ENCODE measurements at regions not wholly inside any gene's neighbourhood (a gene's known extent, or its start where the extent isn't known, plus 50 kb on each side); places are given as distances from the start of the nearest gene placed in this dataset.

DNA sequence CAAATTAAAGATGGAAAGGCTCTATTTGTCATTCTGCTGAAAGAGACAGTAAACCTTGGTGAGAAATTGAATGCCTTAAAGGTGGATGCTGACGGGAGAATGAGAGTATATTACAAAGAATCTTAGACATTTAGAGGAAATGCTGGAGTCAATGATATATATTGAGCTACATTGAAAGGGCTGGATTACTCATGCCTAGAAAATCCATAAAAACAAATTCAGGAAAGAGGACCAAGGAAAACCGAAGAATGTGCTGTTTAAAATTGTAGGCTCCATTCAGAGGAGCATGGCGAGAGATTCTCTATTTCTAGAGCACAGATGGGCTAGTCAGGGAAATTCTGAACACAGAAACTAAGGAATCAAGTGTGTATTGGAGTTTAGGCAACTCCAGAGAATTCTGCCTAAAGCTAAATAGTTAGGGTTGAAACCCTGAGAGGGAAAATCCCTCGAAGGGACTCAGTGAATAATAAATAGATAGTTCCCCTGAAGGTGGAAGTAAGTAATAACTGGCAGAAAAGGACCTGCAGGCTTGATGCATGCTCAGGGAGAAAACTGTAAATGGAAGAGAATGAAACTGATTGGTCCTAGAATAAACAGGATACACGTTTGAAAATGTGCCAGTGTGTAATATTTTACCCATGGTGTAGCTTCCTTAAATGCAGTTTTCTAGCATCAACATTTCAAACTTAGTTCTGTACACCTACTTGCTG is 1532.4 kb upstream of the TENM3 start:
- no peak for DNase-seq

GRCh38 chr4:180717451-180718033 is 1525.7 kb upstream of the TENM3 start:
- no peak for DNase-seq

- DNase-seq, result no peak
Observed at GRCh38 chr4:180721356-180721755, 1521.8 kb upstream of the TENM3 start.

- no peak for DNase-seq
Observed at GRCh38 chr4:180726611-180727010, 1516.6 kb upstream of the TENM3 start.

GRCh38 chr4:180727478-180727877 is 1515.7 kb upstream of the TENM3 start:
- no peak for DNase-seq

DNA sequence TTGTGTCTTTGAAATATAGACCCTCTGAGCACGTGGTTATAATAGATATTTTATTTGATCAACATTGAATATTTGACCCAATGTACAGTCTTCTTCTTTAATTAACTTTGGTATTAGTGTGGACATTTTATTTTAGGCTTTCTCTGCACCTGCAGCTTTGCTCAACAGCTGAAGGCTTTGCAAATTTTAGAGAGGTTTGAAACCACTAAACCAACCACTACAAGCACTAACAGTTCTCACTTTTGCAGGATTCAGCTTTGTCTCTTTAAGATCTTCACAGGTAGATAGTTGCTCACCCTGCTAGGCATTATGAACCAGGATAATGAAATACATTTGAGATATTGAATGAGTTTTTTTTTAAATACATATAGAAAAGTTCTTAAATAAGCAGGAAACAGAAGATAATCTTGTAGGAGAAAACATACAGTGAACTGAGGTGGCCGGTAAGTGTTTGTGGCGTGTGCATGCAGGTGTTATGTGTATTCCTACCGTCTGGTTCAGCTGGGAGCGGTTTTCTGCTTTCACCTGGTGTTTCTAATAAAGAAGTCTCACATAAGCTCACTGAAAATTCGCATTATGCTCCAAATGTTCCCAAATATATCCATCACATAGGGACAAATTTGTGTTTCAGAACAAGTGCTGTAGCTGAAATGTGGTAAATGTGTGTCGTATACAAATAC is 1508.3 kb upstream of the TENM3 start:
- no peak for DNase-seq

DNA sequence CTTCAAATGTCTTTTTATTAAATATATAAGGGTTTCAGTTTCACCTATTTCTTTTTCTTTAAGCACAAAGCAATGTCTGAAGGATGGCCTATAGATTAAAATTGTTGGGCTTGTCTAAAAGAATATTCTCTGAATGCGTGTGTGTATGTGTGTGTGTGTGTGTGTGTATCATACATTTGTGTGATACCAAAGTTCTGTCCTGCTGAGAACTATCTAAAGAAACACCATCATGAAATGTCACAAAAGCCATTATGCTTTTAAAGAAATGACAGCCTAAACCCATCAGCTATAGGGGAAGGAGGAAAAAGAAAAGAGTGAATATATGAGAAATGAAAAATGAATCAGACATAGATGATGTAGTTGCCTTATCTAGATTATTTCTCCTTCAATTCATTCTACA is 1501.5 kb upstream of the TENM3 start:
- DNase-seq, result no peak

GRCh38 chr4:180745019-180745418 is 1498.2 kb upstream of the TENM3 start:
- DNase-seq, result no peak

DNA sequence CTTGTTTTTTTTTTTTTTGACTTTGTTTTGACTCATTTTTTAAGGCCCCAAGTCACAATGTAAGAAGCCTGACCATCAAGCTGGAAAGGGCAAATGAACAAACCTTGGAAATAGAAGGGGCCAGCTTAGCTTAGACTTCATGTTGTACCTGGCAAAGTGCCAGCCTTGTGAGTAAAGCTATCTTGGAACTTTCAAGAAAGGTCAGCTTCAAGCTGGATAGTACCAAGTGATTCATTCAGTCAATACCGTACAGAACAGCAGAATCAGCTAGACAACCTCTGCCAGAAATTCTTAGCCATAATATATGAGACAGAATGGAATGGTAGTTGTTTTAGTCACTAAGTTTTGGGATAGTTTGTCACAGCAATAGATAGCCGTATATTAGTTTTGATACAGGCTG is 1492.2 kb upstream of the TENM3 start:
- DNase-seq, result no peak

- no peak for DNase-seq
Observed at GRCh38 chr4:180757927-180758326, 1485.3 kb upstream of the TENM3 start.

DNA sequence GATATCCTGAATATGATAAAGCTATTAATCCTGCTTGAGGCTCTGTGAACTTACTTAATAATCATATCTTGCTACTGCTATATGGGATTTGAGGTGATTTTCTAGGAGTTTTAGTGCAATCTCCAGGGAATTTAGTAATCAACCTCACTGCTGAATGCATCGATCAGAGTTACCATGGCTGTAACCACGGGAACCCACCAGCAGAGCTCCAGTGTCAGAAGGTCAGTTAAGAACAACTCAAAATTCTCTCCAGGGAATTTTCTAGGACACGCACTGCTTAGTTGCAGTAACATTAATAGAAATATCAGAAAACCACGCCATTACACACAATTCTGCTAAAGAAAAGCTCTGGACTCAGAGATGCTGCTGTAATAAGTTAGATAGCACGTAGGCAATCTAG is 1477.2 kb upstream of the TENM3 start:
- no peak for DNase-seq

DNA sequence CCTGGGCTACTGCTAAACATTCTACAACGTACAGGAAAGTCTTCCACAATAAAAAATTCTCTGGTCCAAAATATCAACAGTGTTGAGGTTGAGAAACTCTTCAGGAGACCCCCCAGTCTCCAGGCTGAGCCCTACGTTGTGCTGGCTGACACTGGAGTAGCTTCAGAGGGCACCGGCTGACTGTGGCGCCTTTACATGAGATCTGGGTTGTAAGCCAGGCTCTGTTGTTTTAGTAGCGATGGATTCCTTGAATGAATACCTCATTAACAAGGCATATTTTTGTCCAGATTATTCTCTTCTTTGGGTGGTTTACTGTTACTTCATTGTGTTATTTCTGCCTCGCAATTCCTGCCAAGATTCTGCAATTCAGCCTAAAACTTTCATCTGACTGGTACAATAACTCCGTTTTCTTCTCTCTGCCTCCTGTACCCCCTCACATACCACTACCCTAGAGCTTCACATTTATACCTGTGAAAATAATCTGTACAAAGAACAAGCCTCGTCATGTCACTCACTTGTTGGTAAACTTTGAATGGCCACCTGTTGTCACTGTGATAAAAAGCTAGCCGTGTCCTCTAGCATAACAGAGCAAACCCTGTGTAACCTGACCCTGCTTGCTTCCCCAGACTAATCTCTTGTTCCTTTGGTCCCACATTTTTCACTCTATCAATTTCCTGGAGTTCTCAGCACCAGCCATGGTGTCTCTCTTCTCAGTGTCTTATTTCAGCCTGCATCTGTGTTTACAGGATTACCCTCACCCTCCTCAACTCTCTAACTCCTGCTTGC is 1476.1 kb upstream of the TENM3 start:
- peak; percentile 19 for DNase-seq

- DNase-seq, result no peak
Observed at GRCh38 chr4:180768610-180769009, 1474.6 kb upstream of the TENM3 start.

GRCh38 chr4:180769791-180770190 is 1473.4 kb upstream of the TENM3 start:
- no peak for DNase-seq

GRCh38 chr4:180770265-180770664 is 1472.9 kb upstream of the TENM3 start:
- no peak for DNase-seq

GRCh38 chr4:180784940-180785339 is 1458.3 kb upstream of the TENM3 start:
- DNase-seq, result no peak

- DNase-seq, result no peak
Observed at GRCh38 chr4:180788729-180789128, 1454.5 kb upstream of the TENM3 start.

DNA sequence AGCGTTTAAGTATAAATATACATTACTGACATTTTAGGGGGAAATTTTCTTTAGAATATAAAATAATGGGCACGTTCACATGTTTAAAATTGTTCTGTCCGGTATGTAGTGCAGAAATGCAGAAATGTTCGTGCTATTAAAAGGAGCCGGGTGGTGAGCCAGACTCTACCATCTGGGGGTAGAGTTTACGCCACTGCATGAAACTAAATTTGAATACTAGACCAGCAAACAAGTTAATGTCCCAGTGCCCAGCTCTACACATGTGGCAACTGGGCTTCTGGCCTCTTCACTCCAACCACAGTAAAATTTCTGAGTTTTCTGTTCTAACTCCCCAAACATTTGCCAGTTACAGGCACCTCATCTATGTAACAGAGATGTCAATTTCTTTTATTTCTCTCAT is 1453.3 kb upstream of the TENM3 start:
- DNase-seq, result no peak

DNA sequence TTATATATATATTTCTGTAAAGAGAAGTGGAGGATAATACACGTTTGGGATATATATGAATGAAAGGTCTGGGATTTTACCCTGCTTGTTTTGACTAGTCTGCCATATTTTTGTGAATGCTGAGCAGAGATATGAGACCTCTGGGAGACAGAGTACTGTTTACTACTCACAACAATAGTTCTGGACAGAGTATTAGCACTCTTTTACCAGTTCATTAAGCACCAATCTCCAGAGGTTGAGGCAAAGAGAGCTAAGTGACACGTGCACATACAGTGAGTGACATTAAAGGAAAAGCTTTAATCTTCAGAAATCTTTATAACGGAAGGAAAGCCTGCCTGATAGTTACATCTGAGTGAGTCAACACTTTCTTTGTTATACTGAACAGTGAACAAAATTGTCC is 1452.7 kb upstream of the TENM3 start:
- DNase-seq, result no peak

- DNase-seq, result no peak
Observed at GRCh38 chr4:180792541-180792940, 1450.7 kb upstream of the TENM3 start.

DNA sequence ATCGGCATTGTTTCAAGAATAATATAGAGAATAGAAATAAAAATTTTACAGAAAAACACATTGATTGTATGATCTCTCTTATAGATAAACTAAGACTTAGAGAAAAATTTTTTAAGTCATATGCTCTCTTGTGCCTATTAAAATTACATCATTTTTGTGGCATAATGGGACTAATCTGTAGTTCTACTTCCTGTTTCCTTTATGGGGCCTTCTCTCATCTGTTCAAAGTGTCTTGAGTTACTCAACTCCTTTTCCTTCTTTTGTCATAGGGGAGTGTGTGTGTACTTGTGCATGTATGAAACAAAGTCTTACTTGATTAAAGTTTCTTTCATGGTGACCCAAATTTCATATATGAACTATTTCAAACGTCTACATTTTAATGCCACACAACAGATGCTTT is 1448.9 kb upstream of the TENM3 start:
- DNase-seq, result no peak

- no peak for DNase-seq
Observed at GRCh38 chr4:180798036-180798577, 1445.1 kb upstream of the TENM3 start.

DNA sequence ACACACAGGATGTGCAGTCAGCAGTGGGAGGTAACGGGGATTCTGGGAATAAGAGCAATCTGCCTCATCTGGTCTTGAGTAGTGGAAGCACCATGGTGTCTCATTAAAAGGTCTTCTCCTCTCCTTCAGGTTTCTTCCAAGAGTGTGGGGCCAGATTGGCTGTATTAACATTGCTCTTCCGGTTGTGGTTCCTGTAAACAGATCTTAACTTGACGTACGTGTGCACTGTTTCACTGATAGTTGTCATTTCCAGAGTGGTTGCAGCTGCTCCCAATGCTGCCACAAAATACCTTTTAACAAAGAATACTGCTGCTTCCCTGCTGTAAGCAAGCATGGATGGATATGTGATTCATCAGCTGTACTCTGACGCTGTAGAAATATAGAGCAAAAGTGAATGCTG is 1443.4 kb upstream of the TENM3 start:
- DNase-seq, result no peak
